ENCODE measurements at regions not wholly inside any gene's neighbourhood (a gene's known extent, or its start where the extent isn't known, plus 50 kb on each side); places are given as distances from the start of the nearest gene placed in this dataset.

DNA sequence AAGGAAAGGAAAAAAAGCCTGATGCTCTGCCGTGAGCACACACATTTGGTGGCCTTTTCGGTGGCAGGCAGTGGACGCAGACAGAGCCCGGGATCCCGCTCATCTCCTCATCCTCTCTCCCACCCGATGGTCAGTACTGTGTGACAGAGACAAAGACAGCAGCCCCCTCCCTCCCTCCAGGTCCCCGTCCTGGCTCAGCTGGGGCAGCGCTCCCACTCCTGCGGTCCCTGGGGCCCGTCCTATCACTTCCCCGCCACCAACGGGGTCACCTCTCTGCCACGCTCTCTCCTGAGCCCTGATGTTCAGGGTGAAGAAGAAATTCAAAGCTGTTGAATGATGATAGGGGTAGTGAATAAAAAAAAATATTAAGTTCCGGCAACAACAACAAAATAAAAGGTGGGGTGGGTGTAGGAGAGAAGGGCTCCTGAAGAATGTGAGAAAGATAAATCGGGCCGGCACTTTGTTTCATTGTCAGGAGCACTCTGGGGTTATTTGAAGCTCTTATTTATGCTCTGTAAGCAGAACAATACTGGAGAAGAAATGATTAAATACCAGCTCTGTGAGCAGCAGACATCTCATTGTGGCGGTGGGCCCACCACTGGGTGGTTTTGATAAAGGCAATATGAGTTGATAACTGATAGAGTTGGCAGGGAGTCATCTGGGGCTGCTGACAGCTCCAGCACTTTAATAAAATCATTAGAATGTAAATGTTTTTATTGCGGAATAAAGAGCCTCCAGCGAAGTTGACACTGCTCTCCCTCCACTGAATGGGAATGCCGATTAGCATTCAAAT lies 417.7 kb downstream of the IRX1 start:
- Histone ChIP-seq H3K36me3 (ENCODE audit: insufficient read depth, low read length) (no peaks in the 10 kb centered on the region), H3K4me3 (ENCODE audit: low read depth, low read length) (no peak overlapping the region), H3K27ac (ENCODE audit: low read depth, low read length) (no peak overlapping the region), H3K4me1 (ENCODE audit: control insufficient read depth, insufficient read depth, low read length, unreplicated experiment) (no peaks in the 10 kb centered on the region), H3K27me3 (ENCODE audit: insufficient read depth, low read length) (no peaks in the 10 kb centered on the region), H2AFZ (ENCODE audit: low read length, unreplicated experiment) (no peak overlapping the region), H3K79me2 (ENCODE audit: control insufficient read depth, insufficient read depth, low read length, unreplicated experiment) (no peaks in the 10 kb centered on the region)

DNA sequence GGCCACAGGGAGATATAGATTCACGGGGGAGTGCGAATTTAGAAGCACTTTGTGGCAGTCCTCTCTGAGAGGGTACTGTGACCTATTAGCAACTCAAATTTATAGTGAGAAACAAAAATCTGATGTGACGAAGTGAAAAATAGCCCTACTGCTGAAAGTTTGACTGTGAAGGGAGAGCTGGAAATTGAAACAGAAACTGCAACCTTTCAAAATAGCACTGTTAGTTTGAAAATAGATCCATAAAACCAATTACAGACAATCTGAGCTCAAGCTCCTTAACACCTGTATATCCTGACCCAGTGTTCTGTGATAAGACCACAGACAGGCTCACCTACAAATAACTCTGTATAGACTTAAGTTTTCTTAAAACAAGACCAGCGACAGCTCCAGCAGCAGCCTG lies 420.1 kb downstream of the IRX1 start:
- Histone ChIP-seq H3K4me3 (ENCODE audit: low read depth, low read length) (no peak overlapping the region), H3K4me1 (ENCODE audit: control insufficient read depth, insufficient read depth, low read length, unreplicated experiment) (no peaks in the 10 kb centered on the region), H2AFZ (ENCODE audit: low read length, unreplicated experiment) (no peak overlapping the region), H3K27me3 (ENCODE audit: insufficient read depth, low read length) (no peaks in the 10 kb centered on the region), H3K79me2 (ENCODE audit: control insufficient read depth, insufficient read depth, low read length, unreplicated experiment) (no peaks in the 10 kb centered on the region), H3K27ac (ENCODE audit: low read depth, low read length) (no peak overlapping the region), H3K36me3 (ENCODE audit: insufficient read depth, low read length) (no peaks in the 10 kb centered on the region)

DNA sequence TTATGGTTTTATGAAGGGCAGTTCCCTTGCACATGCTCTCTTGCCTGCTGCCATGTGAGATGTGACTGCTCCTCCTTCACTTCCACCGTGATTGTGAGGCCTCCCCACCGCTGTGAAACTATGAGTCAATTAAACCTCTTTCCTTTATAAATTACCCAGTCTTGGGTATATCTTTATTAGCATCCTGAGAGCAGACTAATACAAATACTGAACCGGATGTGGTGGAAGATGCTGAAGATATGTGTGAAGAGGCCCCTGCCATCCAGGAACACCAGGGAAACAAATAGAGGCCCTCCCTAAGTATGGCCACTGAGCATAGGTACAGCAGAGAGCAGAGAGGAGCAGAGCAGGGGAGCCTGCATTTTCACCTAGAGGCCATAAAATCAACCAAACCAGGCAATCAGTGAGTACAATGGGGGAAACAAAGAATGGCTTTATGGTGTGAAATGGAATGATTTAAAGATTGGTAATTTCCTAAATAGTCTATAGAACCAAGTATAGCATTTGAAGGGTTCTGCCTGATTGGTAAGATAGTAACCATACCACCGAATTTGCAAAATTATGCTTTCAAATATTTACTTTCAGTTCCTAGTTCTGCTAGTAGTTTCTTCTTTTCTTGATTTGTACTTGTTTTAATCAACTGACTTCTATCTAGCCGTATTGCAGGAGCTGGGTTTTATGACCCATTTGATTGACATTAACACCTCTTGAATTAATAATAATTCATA lies 421.6 kb downstream of the IRX1 start:
- H3K4me3 ChIP-seq (ENCODE audit: low read depth, low read length) = no peak overlapping the region
- no peak overlapping the region for H2AFZ ChIP-seq (ENCODE audit: low read length, unreplicated experiment)
- H3K79me2 ChIP-seq (ENCODE audit: control insufficient read depth, insufficient read depth, low read length, unreplicated experiment) = no peaks in the 10 kb centered on the region
- H3K27ac ChIP-seq (ENCODE audit: low read depth, low read length) = no peak overlapping the region
- no peaks in the 10 kb centered on the region for H3K4me1 ChIP-seq (ENCODE audit: control insufficient read depth, insufficient read depth, low read length, unreplicated experiment)
- H3K36me3 ChIP-seq (ENCODE audit: insufficient read depth, low read length) = no peaks in the 10 kb centered on the region
- no peaks in the 10 kb centered on the region for H3K27me3 ChIP-seq (ENCODE audit: insufficient read depth, low read length)

DNA sequence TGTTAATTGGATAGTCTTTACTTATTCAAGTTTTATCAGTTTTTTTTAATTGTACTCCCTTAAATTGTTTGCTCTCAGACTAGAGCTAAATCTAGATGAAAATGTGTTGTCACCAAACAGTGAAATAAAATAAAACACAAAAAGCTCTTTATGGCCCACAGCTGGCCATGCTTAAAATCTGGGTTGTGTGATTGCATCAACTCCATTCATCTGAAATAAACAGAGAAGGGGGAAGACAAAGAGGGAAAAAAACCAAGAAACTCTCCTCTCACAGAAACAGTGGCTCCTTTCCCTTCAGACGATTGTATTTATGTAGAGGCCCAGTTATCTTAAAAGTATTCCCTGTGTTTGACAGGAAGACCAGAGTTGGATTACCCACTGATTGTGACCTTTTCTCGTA lies 422.4 kb downstream of the IRX1 start:
- Histone ChIP-seq H2AFZ (ENCODE audit: low read length, unreplicated experiment) (no peak overlapping the region), H3K79me2 (ENCODE audit: control insufficient read depth, insufficient read depth, low read length, unreplicated experiment) (no peaks in the 10 kb centered on the region), H3K27ac (ENCODE audit: low read depth, low read length) (no peak overlapping the region)

DNA sequence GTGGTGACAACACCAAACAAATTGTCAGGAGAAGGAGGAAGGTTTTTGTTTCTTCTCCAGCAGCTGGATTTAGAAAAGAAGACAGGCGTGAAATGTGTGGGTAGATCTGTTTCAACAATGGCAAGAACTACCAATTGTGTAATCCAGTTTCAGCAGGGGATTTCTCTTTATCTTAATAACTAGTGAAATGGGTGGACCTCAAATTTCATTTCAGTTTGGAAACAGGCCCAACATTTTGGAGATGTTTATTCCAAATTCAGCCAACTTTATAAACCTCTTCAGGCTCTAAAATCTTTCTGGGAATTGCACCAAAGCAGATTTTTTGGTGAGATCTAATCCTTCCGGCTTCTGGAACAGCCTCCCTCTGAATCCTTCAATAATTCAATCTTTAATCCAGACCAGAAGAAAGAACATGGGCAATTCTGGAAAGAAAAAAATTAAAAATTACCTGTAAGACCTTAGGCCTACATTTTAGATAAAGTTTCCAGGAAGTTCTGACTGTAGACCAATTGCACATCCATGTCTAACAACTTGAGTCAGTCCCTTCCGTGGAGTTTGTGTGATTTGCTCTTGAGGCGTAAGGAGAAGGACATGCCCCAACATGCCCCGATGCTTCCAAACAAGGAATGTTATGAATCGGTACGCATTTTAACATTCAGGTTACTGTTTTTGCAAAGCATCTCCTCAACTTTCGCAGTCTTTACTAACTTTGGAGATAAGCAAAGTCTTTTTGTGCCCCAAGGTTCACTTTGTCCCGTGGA lies 423.6 kb downstream of the IRX1 start:
- Histone ChIP-seq H3K27ac (ENCODE audit: low read depth, low read length) (no peak overlapping the region), H3K36me3 (ENCODE audit: insufficient read depth, low read length) (no peaks in the 10 kb centered on the region), H3K27me3 (ENCODE audit: insufficient read depth, low read length) (no peaks in the 10 kb centered on the region), H3K4me3 (ENCODE audit: low read depth, low read length) (no peak overlapping the region), H3K79me2 (ENCODE audit: control insufficient read depth, insufficient read depth, low read length, unreplicated experiment) (no peaks in the 10 kb centered on the region), H3K4me1 (ENCODE audit: control insufficient read depth, insufficient read depth, low read length, unreplicated experiment) (no peaks in the 10 kb centered on the region), H2AFZ (ENCODE audit: low read length, unreplicated experiment) (no peak overlapping the region)

More for the DNA sequence above, 422.4 kb downstream of the IRX1 start:
- Histone ChIP-seq H3K4me1 (ENCODE audit: control insufficient read depth, insufficient read depth, low read length, unreplicated experiment) (no peaks in the 10 kb centered on the region), H3K4me3 (ENCODE audit: low read depth, low read length) (no peak overlapping the region), H3K27me3 (ENCODE audit: insufficient read depth, low read length) (no peaks in the 10 kb centered on the region), H3K36me3 (ENCODE audit: insufficient read depth, low read length) (no peaks in the 10 kb centered on the region)

DNA sequence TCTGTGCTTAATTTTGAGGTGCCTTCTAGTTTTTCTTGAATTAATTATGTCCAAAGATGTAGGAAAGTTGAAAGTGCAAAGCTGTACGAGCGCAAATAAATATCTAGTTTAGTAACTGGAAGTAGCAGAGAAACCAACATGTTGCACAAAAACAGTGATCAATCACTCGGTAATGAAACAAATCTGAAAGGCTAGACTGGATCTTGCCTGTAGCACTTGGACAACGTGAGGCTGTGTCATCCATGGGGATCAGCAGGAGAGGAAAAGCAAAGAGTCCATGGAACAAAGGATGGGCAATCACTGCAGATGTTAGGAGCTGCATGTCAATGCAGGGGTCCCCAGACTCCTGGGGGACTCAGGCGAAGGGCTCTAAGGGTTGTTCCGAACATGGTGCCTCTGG lies 424.2 kb downstream of the IRX1 start:
- Histone ChIP-seq H3K4me1 (ENCODE audit: control insufficient read depth, insufficient read depth, low read length, unreplicated experiment) (no peaks in the 10 kb centered on the region), H3K79me2 (ENCODE audit: control insufficient read depth, insufficient read depth, low read length, unreplicated experiment) (no peaks in the 10 kb centered on the region), H3K36me3 (ENCODE audit: insufficient read depth, low read length) (no peaks in the 10 kb centered on the region), H2AFZ (ENCODE audit: low read length, unreplicated experiment) (no peak overlapping the region), H3K27me3 (ENCODE audit: insufficient read depth, low read length) (no peaks in the 10 kb centered on the region), H3K27ac (ENCODE audit: low read depth, low read length) (no peak overlapping the region), H3K4me3 (ENCODE audit: low read depth, low read length) (no peak overlapping the region)

DNA sequence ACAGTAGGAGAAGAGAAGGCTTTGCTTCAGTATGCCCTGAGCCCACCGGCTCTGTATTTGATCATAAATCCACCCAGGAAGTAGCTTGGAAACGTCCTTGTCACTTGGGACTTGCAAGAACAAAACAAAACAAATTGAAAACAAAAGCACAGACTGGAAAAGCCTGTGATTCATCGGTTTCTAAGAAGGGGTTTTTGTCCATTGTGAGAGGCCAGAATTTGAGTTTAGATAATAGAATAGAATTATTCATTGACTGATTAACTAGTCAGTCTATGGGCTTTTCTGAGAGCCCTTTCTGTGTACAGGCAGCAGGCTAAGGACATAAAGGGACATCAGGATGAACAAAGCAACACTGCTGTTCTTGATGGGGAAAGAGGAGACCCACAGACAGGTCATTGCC lies 424.8 kb downstream of the IRX1 start:
- Histone ChIP-seq H3K4me3 (ENCODE audit: low read depth, low read length) (no peak overlapping the region), H3K36me3 (ENCODE audit: insufficient read depth, low read length) (no peaks in the 10 kb centered on the region), H2AFZ (ENCODE audit: low read length, unreplicated experiment) (no peak overlapping the region), H3K4me1 (ENCODE audit: control insufficient read depth, insufficient read depth, low read length, unreplicated experiment) (no peaks in the 10 kb centered on the region), H3K79me2 (ENCODE audit: control insufficient read depth, insufficient read depth, low read length, unreplicated experiment) (no peaks in the 10 kb centered on the region), H3K27ac (ENCODE audit: low read depth, low read length) (no peak overlapping the region), H3K27me3 (ENCODE audit: insufficient read depth, low read length) (no peaks in the 10 kb centered on the region)

DNA sequence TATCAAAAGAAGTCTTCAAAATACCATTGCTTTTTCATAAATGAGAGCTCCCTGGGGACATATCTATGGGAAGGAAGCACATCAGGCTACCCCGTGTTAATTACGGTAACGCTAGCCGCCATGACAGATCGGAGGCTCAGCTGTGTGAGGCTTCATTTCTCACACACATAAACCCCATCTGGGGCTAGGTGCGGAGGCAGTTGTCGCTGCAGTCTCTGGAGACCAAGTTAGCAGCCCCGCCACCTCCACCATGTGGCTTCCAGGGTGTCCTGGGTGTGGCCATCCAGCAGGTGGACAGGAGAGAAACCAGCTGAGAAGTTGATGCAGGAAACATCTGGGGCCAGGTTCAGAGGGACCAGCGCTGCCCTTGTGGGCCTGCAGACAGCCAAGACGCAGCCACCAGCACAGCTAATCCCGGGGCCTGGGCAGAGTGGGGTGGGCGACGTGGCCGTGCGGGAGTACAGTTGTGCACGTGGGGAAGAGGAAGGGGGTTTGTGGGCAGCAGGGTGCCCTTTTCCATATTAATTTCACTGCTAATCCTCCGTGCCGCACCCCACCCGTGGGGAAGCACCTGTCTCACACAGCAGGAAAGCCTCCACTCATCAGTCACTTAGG lies 426.5 kb downstream of the IRX1 start:
- Histone ChIP-seq H3K27me3 (ENCODE audit: insufficient read depth, low read length) (no peaks in the 10 kb centered on the region), H3K27ac (ENCODE audit: low read depth, low read length) (no peak overlapping the region), H3K4me3 (ENCODE audit: low read depth, low read length) (no peak overlapping the region), H3K4me1 (ENCODE audit: control insufficient read depth, insufficient read depth, low read length, unreplicated experiment) (no peaks in the 10 kb centered on the region), H3K79me2 (ENCODE audit: control insufficient read depth, insufficient read depth, low read length, unreplicated experiment) (no peaks in the 10 kb centered on the region), H3K36me3 (ENCODE audit: insufficient read depth, low read length) (no peaks in the 10 kb centered on the region), H2AFZ (ENCODE audit: low read length, unreplicated experiment) (no peak overlapping the region)

DNA sequence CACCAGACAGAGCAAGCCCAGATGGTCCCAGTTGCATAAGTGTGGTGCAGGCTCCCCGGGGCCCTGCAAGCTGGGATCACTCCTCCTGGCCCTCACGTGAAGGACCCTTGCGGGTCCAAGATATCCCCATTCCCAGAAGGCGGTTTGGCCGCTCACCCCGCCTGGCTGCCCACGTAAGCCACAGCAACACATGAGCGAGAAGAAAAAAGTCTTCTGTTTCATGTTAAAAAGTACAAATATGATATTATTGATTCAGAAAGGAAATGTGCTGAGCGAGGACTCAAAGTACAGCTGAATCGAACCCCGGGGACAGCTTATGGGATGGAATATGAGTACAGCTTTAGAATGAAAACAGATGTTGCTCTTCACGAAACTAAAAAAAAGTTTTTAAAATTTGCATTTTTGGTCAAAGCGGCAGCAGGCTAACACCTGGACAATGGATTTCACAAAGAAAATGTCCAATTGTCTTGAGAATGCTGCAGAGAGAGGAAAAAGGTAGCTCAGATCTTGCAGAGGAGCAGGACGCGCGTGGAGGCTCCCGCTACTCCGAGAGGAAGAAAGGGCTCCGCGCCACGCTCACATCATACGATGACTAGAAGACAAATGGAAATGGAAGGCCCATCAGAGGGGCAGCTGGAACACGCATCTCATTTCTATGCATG lies 427.6 kb downstream of the IRX1 start:
- no peaks in the 10 kb centered on the region for H3K27me3 ChIP-seq (ENCODE audit: insufficient read depth, low read length)
- no peaks in the 10 kb centered on the region for H3K36me3 ChIP-seq (ENCODE audit: insufficient read depth, low read length)
- H3K79me2 ChIP-seq (ENCODE audit: control insufficient read depth, insufficient read depth, low read length, unreplicated experiment) = no peaks in the 10 kb centered on the region
- H3K4me1 ChIP-seq (ENCODE audit: control insufficient read depth, insufficient read depth, low read length, unreplicated experiment) = no peaks in the 10 kb centered on the region
- no peak overlapping the region for H3K4me3 ChIP-seq (ENCODE audit: low read depth, low read length)
- H3K27ac ChIP-seq (ENCODE audit: low read depth, low read length) = no peak overlapping the region
- no peak overlapping the region for H2AFZ ChIP-seq (ENCODE audit: low read length, unreplicated experiment)

DNA sequence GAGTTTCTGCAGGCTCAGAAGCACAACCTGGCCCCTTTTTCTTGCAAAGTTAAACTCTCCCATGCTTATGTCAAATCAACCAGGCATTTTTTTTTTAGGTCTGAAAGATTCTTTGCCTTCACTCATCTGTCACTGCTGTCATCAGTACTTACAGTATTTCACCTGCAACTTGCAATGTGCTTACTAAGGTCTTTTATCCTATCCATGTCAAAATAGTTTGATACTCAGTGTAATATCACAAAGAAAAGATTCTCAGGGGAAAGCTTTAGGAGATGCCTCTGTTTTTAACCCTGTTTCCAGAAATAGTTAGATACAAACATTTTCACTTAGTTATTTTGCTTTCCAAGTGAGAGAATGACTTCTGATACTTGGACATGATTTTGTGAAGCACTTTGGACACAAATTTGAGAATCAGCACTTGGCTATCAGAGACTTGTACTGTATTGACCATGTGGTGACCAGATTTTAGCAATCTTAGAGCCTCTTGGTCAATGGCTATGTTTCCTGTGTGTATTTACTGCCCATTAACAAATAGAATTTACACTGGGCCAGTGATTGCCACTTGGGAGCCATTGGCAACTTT lies 428.2 kb downstream of the IRX1 start:
- Histone ChIP-seq H3K4me1 (ENCODE audit: control insufficient read depth, insufficient read depth, low read length, unreplicated experiment) (no peaks in the 10 kb centered on the region), H3K36me3 (ENCODE audit: insufficient read depth, low read length) (no peaks in the 10 kb centered on the region), H2AFZ (ENCODE audit: low read length, unreplicated experiment) (no peak overlapping the region), H3K27me3 (ENCODE audit: insufficient read depth, low read length) (no peaks in the 10 kb centered on the region), H3K27ac (ENCODE audit: low read depth, low read length) (no peak overlapping the region), H3K4me3 (ENCODE audit: low read depth, low read length) (no peak overlapping the region), H3K79me2 (ENCODE audit: control insufficient read depth, insufficient read depth, low read length, unreplicated experiment) (no peaks in the 10 kb centered on the region)

All from ACC112 (cell line).